ENCODE measurements at regions not wholly inside any gene's neighbourhood (a gene's known extent, or its start where the extent isn't known, plus 50 kb on each side); places are given as distances from the start of the nearest gene placed in this dataset.
A peak's percentile ranks its signal among the peaks of the same experiment; 100 is the strongest.

DNA sequence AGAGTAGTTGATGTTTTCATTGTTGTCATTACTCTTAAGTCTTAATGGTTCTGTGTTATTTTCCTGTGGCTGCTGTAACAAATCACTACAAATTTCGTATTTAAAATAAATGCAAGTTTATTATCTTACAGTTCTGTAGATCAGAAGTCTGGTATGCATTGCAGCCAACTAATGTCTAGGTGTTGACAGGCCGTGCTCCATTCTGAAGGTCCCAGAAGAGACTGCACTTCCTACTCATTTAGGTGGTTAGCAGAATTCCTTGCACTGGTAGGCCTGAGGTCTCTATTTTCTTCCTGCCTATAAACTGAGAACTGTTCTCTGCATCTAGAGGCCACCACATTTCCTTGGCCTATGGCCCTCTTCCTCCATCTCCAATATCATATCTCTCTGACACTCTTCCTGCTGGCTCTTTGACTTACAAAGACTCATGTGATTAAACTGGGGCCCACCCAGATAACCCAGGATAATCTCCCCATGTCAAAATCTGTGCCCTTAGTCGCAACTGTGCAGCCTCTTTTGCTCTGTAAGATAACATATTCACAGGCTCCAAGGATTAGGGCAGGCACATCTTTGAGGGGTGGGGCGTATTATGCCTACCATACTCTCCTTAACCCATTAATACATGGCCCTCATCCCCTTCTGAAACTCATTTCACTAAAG is 468.4 kb downstream of the FOXO1 start:
- no peak for DNase-seq

DNA sequence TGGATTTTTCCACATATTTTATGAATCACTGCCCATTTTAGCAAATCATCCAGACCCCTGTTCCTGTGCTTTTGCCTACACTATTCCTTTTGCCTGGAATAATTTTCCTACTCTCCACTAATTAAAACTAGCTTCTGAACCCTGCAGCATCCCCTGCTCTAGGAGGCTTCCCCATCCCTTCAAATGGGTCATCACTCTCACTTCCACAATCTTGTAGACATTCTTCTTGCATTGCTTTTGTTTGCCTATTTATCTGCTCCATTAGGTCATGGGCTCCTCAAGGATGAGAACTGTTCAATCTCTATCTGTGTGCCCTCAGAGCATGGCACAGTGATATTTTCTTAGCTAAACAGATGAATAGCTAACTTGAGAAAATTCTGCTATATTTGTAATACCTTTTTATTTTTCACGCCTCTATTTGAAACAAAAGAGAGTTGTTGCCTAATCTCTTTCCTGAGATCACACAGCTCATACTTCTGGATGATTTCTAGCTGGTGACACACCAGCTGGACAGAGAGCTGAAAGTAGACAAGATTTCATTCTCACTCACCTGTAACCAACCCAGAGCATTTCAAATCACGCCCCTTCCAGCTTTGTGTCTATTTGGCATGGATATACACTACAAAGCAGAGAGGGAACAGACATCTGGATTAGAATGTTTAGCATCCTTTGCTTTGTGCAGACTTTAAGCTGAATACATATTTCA is 466.0 kb downstream of the FOXO1 start:
- DNase-seq = no peak

DNA sequence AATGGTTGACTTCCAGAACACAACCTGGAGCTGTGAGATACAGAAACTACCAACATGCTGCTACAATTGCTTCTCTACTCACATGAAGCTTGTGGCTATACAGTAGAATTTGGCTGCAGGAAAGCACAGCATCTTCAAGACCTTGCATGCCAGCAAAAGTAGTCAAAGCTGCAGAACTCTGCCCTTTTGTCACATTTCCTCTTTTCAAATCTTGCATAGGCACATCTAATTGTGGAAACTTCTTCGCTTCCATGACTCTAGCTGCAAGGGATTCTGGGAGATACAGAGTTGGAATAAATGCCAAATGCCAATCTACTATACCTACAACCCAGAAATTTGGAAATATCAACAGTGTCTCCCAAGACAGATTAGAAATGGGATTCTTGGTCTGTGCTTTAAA is 462.2 kb downstream of the FOXO1 start:
- DNase-seq = no peak

DNA sequence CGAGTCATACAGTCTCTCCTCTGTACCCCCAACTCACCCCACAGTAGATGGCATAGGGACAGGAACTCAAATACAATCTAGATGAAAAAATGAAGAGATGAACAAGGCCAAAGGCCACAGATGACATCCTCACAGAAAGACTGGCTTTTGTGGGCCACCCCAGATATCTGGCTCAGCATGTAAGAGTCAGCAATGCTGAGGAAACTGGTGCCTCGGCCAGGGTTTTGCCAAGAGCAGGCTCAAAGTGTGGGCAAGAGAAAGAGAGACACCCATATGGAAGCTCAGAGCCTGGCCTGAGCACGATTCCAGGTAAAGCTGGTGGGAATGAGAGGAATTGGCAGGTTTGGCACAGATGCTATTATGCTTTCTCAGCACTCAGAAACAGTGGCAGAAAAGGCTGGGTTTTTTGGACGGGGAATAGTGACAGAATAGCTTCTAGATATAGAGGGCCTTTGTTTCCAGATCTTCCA is 460.6 kb downstream of the FOXO1 start:
- no peak for DNase-seq

DNA sequence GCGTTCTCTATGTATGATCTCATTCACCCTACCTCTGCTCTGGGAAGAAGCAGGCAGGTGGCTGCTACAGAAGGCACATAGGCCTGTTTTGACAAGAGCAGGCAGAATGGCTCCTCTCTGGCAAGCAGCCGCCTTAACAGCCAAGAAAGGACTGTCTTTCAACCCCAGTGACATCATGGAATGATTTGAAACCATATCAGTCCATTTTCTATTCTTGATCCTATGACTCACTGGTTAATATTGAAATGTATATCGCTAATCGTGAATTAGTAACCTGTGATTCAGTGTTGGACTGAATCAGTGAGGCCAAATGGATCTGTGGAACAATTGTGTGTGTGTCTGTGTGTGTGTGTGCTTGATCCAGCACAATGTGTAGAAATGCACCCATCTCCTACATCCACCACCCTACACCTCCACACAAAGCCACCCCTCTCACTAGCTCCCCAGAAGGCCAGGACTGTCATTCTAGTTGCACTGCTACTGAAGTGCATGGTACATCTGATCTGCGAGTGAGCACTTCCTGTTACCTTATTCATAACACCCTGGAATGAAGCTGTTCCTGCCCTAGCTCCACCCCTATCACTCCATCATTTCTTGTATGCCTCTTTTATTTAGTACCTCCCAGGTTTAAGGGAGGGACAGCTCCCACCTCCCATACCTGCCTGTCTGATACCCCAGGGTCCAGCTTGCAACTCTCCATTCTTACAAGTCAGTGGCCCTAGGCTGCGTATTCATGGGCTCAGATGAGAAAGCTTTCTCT is 460.0 kb downstream of the FOXO1 start:
- DNase-seq = no peak

DNA sequence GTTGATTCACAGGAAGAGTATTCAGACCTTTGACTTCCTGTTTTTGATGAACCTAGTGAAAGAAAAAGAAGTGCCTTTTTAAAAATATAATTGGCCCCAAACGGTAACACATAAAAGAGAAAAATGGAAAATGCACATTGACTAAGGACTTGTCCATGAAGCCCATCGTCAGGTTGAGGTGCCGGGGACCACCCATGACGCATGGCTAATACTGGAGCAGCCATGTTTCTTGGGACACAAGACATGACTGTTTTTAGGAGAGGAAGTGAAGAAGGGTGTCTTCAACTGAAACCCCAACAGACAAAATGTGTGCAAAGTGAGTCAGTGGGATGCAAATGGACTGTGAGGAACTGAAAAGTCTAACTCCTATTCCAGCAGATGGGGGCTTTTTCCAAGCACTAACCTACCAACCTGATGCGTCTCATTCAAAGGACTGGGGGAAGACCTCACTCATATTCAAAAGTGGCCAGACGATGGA is 459.4 kb downstream of the FOXO1 start:
- no peak for DNase-seq

DNA sequence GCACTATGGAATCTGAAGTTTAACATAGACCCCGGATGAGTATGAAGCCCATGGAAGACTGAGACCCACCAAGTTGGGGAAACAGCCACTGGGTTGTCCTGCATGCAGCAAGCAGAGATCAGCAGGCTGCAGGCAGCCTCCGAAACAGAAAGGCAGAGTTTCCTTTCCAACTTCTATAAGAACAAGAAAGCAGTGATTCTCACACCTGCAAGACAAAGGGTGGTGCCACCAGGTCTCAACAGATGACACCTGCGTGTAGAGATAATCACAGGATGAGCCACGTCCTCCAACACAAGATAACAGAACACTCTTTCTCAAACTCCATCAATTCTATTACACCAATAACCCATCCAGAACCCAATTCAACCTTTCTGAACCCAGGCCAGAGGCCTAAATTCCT is 457.9 kb downstream of the FOXO1 start:
- DNase-seq = no peak

DNA sequence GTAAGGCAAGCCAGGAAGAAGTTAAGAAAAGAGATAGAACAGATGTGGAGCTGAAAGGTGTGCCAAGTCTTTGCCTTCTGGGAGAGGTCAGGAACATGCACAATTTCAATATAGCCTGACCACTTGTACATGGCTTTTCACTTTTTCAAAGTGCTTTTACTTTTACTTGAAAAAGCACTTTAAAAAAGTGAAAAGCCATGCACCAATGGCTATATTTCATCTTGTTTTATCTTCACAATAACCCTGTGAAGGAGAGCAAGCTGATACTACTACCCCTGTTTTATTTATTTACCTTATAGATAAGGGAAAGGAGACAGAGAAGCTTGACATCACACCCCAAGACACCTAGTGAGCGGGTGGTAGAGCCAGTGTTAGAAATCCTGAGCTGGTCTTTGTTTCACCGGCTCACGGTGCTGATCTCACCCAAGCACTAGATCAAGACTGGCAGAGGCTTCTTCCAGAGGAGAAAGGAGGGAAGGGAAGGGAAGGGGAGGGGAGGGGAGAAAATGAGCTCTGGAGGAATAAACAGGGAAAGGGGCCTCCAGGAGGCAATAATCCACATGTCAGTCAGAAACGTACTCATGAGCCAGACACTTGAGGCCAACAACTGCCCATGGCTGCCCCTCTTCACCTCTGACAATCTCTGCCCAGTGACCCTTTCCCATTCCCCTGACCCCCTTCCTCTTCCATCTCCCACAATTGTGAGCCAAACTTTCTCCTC is 455.4 kb downstream of the FOXO1 start:
- DNase-seq = no peak

DNA sequence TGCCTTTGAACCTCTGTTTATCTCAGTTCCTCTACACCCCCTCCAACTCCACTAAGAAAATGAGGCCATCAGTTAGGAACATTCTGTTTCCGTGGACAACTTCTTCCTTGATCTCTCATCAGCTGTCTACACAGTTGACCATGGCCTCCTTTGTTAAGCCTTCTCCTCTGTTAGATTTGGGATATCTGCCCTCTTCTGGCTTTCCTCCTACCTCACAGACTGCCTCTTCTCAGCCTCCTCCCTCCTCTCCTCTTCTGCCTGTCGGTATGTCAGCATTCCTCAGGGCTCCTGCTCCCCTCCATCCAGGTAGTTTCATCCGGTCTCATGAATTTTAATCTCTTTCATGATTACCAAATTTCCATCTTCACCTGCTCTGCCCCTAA is 454.9 kb downstream of the FOXO1 start:
- peak; percentile 19 to 44 for DNase-seq

DNA sequence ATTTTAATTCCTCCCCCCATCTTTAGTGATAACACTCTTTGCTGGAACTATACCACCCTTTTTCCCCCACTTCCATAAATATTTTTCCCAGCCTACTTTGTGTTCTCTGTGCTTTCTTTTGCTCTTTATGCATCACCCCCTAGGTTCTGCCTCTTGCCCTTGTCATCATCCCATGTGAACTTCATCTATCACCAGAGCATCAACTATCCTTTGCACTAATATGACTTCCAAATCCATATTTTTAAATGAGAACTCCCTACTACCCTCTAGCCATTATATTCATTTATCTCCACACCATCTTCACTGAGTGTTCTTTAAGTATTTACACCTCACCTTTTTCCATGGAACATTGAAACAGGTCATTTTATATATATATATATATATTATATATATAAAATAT is 452.7 kb downstream of the FOXO1 start:
- DNase-seq = peak in 1 of 2 experiments; percentile 11

DNA sequence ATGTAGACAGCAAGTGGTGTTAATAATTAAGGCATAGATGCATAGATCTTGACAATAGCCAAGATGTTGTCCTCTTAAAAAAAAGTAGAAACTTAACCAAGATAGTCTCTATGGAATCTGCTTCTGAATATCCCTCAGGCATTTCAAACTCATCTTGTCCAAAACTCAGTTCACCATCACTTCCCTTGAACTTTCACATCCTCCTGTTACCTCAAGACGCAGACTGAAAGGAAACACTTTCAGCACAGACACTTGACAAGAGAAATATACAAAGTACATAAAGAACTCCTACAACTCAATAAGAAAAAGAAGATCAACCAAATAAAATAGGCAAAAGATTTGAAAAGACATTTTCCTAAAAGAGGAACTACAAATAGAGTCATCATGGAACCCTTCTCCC is 451.1 kb downstream of the FOXO1 start:
- no peak for DNase-seq

DNA sequence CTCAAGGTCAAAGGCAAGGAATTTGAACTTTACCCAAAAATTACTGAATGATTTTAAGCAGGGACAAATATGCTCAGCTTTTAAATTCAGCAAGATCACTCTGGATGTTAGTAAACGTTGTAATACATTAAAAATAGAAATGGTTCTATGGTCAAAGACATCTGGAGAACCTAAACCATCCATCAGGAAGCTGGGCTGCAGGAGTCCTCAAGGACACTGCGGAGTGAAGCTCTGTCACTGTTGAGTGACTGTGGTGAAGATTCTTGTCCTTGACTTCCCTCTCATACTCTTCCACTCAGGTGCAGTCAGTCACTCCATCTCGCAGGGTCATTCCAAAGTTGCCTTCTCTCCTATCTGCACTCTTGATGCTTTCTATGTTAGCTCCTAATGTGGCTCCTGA is 450.7 kb downstream of the FOXO1 start:
- no peak for DNase-seq

DNA sequence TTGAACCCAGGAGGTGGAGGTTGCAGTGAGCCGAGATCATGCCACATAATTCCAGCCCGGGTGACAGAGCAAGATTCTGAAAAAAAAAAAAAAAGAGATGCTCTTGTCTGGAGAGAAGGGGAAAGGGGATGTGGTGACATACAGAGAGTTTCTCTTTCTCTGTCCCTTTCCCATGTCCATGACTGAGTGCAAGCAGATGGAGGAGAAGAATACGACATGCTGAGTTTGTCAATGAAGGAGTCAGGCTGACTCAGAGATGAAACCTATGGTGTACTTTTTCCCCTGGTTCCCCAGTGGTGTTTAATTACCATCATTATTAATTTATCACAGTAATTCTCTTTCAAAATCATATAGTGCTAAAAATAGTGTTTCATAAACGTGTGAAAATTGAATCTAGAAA is 448.8 kb downstream of the FOXO1 start:
- DNase-seq = no peak

DNA sequence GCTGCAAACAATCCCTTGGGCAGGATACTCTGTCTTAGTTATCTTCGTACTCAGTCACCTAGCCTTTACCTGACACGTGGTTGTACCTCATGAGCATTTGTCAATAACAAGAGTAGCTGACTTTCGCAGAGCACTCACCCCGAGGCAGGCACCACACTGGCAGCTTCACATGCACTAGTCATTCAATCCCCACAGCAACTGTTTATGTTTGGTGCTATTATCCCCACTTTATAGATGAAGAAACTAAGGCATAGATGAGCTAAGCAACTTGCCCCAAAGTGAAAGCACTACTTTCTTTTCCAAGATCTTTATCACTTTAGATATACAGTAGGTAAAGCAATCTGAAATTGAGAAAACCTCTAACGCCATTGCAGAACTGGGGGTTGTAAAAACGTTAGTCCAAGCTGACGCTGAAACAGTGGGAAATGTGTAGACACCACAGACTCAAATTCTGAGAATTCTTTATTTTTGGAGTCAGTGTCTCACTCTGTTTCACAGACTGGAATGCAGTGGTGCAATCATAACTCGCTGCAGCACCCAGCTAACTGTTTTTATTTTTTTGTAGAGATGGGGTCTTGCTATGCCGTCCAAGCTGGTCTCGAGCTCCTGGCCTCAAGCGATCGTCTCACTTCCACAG is 446.0 kb downstream of the FOXO1 start:
- DNase-seq = no peak

DNA sequence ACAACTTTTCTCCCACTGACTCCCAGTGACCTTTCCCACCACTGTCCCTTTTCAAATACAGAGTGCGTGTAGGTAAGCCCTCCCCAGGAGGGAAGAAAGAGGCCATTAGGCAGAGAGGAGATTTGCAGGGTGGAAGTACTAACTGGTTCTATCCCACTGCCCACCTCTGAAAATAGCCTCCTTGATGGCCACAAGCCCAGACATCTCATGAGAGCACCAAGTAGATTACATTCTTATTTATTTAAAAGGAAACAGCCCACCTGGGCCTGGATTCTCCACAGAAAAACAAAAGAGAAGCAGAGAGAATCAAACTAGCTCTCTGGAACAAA is 445.3 kb downstream of the FOXO1 start:
- no peak for DNase-seq

DNA sequence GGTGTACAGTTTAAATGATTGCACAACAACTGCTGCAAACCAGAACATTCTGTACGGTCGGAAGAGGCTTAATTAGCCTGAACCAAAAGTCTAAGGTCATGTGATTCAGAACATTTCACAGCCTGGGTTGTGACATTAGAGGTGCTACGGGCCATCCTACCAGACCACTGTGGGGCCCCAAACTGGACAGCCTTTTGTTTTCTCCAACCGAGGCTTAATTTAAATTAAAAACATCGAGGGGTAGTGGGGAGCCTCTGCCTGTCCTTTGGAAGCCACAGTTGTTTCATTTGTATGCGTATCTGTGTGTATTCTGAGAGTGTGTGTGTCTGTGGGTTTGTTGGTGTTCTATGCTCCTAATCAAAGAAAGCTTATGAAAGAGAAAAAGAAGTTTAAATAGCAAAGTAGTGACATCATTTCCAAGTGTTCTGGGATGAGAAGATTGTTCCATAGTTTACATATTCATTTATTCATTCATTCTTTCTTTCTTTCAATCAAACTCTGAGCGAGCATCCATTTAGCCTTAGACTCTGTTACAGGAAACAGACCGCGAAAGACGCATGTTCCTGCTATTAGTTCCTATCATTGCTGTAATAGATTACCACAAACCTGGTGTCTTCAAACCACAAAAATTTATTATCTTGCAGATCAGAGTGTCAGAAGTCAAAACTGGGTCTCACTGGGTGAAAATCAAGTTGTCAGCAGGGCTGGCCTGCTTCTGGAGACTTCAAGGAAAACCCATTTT is 444.8 kb downstream of the FOXO1 start:
- no peak for DNase-seq

DNA sequence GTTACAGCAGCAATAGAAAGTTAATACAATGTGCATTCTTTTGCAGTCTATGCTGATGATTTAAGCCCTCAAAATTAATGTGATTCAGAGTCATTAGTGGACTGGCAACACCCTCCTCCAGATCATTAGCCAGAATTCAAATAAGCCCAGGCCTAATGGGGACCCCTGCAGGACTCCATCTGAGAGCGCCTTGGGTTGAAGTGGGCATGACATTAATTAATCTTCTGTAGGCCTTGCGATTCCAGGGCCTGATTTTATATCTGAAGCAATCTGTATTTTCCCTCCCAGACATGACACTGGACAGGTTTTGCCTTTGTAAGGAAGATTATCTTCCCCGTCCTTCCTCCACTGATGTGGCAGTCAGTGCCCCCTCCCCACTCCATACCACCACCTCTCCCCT is 442.9 kb downstream of the FOXO1 start:
- no peak for DNase-seq

DNA sequence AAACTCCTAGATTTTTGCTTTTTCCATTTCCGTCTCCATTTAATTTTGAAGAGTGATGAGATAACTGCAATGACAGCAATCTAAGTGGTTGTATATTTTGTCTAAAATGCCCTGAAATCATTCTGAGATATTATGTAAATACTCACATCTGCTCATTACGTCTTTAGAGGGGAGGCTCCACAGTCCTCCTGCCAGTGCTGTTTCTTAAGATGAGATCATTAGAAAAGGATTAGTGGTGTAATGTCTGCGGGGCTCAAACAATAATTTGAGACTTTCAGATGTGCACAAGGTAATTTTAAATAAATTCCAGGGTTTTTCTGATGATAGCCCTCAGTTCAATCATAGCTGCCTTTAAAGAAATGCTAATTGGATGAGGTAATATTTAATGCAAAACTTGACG is 437.9 kb downstream of the FOXO1 start:
- no peak for DNase-seq

DNA sequence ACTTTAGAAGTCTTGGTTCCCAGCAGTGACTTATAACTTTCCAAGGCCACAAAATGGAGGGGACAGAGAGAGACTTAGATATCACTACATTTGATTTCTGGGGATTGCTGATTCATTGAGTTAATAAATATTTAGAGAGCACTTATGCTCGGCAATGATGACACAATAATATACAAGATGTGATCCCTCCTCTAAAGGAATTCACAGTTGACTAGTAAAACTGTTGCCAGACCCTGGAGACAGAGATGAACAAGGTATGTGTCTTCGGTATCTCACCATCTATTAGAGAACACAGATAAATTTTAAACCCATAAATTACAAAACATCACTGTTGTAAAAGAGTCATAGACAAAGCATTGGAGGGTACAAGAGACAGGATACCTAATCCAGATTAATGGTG is 437.5 kb downstream of the FOXO1 start:
- no peak for DNase-seq

DNA sequence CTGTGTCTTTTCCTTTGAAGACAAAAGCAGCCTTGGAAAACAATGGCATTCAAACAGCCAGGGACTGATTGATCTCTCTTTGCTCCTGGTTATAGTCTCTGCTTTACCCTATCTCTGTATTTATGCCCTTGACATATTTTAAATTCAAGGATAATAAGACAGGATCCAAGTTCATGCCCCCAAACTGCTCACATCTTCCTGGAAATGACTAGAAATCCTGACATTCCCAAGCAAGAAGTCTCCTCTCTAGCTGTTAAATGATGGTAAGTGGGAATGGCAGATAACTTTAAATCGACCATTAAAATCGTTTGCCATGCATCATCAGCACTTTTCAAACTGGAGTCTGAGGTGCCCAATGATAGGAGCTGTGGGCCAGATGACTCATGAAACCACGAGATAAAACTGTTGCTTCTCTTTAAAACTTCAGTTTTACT is 435.6 kb downstream of the FOXO1 start:
- DNase-seq = no peak

DNA sequence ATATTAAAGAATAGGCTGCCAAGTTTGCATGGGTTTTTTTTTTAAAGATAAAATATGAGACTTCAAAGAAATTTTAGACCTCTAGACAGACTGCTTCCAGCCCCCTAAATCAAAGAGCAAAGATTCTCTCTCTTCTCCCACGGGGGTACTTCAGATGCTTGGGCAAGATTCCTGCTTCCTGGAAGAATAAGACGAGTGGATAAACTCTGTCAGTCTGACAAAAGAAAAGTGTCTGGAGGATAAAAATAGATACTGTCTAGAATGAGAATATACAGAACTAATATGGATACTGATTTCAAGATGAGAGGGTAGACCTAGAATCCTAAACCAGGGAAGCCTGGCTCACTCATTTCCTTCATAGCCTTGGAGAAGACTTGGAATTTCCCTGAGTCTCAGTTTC is 435.1 kb downstream of the FOXO1 start:
- DNase-seq = no peak

DNA sequence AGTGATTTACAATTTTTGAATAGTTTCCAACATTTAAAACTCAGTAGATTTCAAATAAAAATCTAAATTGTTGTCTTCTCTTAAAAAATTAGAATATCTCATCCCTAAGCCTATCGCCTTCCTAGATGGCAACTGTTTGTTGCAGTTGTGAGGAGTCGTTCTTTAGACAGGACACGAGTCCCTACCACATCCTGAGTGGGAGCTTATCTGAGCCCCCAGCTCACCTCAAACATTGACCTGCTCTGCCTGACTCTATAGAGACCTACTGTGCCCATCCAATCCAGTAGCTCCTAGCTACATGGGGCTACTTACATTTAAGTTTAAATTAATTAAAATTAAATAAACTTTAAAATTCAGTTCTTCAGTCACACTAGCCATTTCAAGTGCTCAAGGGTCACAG is 434.7 kb downstream of the FOXO1 start:
- DNase-seq = no peak

All from NCI-H526 (cell line).